ENCODE measurements at regions not wholly inside any gene's neighbourhood (a gene's known extent, or its start where the extent isn't known, plus 50 kb on each side); places are given as distances from the start of the nearest gene placed in this dataset.

DNA sequence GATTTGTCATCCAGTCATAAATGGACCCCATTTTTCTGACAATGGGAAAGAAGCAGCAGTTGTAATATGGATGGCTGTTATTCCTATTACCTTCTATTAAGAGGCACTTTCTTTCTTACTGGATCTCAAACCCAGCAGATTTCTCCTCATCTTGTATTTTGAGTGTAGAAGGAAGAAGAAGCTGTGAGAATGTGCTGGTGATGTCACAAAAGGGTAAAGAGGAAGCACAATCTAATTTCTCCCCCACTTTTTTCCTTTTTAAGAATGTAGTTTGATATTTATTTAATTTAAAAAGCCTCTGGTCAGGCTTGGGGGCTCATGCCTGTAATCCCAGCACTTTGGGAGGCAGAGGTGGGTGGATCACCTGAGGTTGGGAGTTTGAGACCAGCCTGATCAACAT, 100.0 kb upstream of the JARID2 start:
- DNase-seq (ENCODE audit: low read depth) = no peak
- TF ChIP-seq, protein P1, sequence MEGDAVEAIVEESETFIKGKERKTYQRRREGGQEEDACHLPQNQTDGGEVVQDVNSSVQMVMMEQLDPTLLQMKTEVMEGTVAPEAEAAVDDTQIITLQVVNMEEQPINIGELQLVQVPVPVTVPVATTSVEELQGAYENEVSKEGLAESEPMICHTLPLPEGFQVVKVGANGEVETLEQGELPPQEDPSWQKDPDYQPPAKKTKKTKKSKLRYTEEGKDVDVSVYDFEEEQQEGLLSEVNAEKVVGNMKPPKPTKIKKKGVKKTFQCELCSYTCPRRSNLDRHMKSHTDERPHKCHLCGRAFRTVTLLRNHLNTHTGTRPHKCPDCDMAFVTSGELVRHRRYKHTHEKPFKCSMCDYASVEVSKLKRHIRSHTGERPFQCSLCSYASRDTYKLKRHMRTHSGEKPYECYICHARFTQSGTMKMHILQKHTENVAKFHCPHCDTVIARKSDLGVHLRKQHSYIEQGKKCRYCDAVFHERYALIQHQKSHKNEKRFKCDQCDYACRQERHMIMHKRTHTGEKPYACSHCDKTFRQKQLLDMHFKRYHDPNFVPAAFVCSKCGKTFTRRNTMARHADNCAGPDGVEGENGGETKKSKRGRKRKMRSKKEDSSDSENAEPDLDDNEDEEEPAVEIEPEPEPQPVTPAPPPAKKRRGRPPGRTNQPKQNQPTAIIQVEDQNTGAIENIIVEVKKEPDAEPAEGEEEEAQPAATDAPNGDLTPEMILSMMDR (conservative IDR thresholded peaks at IDR 0.05; ENCODE audit: control insufficient read depth, insufficient read depth, low read depth, low read length) = no peak
- H3K4me3 ChIP-seq (ENCODE audit: control insufficient read depth, low read depth, low read length) = no peak overlapping the region

DNA sequence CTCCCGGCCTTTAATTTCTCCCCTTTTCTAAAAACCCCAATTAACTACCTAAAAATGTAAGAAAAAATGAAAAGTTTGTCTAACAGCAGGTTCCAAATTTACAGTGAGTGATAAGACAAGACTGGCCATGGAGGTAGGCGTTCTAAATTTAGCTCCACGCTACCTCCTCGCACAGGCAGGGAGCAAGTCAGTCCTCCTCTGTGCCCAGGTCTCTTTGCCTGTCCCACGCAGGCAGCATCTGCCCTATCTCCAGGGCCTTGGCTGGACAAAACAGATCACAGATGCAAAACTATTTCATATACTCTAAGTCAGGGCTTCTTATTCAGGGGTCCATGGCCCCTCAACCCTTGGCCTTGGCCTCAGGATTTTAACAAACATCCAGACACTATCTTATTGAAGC, 98.0 kb upstream of the JARID2 start:
- TF ChIP-seq, protein P1 (conservative IDR thresholded peaks at IDR 0.05; ENCODE audit: control insufficient read depth, insufficient read depth, low read depth, low read length) = no peak
- no peak overlapping the region for H3K4me3 ChIP-seq (ENCODE audit: control insufficient read depth, low read depth, low read length)
- DNase-seq (ENCODE audit: low read depth) = no peak

DNA sequence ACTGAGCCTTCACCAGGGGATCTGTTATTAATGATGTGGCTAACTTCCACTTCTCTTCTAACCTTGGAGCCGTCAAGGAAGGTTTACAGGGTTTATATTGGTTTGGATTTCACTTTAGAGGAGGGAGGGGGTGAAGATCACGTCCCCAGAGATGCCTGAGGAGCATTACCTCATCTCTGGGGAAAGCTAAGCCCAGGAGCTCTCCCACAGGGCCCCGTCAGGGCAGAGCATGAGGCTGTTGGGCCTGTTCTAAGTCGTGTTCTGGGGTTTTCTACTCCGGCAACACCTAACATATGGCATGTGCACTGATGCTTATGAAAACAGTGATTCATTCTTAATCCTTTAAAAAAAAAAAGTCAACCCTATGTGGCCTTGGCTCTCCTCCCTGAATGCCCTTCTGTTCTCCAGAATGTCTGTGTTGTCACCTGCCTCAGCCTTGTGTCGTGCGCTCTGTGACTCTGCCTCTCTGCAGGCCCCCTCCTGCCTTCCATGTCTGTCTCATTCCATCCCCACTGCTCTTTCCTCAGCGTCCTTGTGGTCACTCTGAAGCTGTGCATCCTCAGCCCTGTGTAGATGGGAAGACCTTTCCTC, 97.4 kb upstream of the JARID2 start:
- peak; percentile 86 for DNase-seq (ENCODE audit: low read depth)
- no peak overlapping the region for H3K4me3 ChIP-seq (ENCODE audit: control insufficient read depth, low read depth, low read length)
- TF ChIP-seq, protein P1 (conservative IDR thresholded peaks at IDR 0.05; ENCODE audit: control insufficient read depth, insufficient read depth, low read depth, low read length) = peak; percentile 21

DNA sequence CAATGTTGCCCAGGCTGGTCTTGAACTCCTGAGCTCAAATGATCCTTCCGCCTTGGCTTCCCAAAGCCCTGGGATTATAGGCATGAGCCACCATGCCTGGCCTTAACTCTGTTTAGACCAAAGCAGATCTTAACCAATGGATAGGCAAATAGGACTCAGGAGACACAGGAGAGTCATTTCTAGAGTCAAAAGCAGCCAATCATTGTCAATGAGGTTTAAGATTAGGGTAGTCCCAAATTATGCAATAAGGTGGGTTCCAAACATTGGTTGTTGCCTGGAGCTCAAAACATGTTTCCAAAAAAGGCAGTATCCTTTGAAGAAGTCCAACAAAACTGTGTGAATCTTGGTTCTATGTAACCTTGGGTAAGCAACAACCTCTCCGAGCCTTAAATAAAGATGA, 95.7 kb upstream of the JARID2 start:
- DNase-seq (ENCODE audit: low read depth) = peak; percentile 10
- H3K4me3 ChIP-seq (ENCODE audit: control insufficient read depth, low read depth, low read length) = no peak overlapping the region

DNA sequence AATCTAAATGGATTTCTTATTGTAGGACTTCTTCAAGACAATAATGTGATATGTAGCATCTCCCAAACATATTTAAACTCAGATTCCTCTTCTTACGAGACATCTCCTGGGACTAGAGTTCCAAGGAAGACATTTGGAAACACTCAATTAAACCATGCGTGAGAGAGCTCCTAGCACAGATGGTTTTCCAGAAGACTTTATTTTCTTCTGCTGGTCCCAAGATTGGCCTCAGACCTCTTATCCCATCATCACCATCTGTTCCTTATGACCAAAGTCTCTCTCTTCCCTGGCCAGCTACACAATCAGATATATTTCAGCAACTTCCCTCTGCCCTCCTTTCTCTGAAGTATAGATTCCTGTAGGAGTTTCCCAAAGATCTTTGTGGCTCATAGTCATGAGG, 93.2 kb upstream of the JARID2 start:
- DNase-seq (ENCODE audit: low read depth) = peak; percentile 20
- TF ChIP-seq, protein P1 (conservative IDR thresholded peaks at IDR 0.05; ENCODE audit: control insufficient read depth, insufficient read depth, low read depth, low read length) = no peak
- H3K4me3 ChIP-seq (ENCODE audit: control insufficient read depth, low read depth, low read length) = no peak overlapping the region

More for the DNA sequence above, 95.7 kb upstream of the JARID2 start:
- TF ChIP-seq, protein P1 (conservative IDR thresholded peaks at IDR 0.05; ENCODE audit: control insufficient read depth, insufficient read depth, low read depth, low read length) = no peak

DNA sequence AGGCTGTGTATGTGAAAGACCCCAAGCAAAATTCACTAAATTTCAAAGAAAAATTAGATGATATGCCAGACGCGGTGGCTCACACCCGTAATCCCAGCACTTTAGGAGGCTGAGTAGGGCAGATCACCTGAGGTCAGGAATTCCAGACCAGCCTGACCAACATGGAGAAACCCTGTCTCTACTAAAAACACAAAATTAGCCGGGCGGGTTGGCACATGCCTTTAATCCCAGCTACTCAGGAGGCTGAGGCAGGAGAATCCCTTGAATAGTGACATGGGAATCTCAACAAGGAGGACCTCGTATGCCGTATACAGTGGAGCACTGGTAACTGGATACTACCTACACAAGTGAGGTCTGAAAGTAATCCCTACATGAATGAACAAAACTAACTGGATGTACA, 92.7 kb upstream of the JARID2 start:
- no peak for DNase-seq (ENCODE audit: low read depth)
- TF ChIP-seq, protein P1 (conservative IDR thresholded peaks at IDR 0.05; ENCODE audit: control insufficient read depth, insufficient read depth, low read depth, low read length) = no peak
- H3K4me3 ChIP-seq (ENCODE audit: control insufficient read depth, low read depth, low read length) = no peak overlapping the region

DNA sequence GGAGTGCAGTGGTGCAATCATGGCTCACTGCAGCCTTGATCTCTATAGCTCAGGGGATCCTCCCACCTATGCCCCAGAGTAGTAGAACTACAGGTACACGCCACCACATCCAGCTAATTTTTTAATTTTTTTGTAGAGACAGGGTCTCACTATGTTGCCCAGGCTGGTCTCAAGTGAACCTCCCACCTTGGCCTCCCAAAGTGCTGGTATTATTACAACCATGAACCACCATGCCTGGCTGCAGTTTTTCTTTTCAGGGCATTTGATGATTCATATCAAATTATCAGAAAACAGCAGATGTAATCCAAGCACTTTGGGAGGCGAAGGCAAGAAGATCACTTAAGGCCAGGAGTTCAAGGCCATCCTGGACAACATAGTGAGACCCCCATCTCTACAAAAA, 88.4 kb upstream of the JARID2 start:
- TF ChIP-seq, protein P1 (conservative IDR thresholded peaks at IDR 0.05; ENCODE audit: control insufficient read depth, insufficient read depth, low read depth, low read length) = no peak
- no peak for DNase-seq (ENCODE audit: low read depth)
- no peak overlapping the region for H3K4me3 ChIP-seq (ENCODE audit: control insufficient read depth, low read depth, low read length)

All from fibroblast of mammary gland (primary cell).